GM21367 (cell line): ENCODE measurements at regions not wholly inside any gene's neighbourhood (a gene's known extent, or its start where the extent isn't known, plus 50 kb on each side); places are given as distances from the start of the nearest gene placed in this dataset.

Experiments used
- ATAC-seq: cut with Tn5 transposase; IDR thresholded peaks from one replicate; pipeline ENCODE4 v1.9.1; 2021; ENCODE audit not compliant: unreplicated experiment

DNA sequence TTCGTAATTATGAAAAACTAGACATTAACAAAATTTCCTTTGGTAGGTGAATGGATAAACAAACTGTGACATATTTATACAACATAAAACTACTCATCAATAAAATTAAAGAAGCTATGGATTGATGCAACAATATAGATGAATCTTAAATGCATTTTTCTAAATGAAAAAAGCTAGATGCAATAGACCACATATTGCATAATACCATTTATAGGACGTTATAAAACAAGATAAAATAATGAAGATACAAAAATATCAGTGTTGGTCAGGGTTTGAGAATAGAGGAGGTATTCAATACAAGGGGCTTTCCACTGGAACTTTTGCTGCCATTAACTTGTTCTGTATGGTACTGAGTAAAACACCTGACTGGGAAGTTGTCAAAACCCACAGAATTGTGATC, 314.4 kb downstream of the GRB14 start:
- no peak for ATAC-seq

DNA sequence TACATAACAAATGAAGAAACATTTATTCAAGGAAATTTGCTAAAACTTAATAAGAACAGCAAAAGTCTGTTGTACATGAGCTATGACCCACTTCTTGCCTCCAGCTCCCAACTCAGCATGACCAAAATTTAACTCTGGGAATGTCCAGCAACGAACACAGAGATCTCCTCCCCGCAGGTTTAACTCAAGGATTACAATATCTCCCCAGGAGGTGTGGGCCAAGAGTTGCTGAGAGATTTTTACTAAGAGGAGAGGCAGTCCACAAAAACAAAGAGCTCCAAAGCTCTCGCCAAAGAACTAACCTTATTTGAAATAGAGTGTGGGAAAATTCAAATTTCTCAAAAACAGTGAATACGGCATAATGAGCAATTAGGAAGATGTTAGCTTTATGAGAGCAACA, 318.5 kb downstream of the GRB14 start:
- ATAC-seq: no peak

DNA sequence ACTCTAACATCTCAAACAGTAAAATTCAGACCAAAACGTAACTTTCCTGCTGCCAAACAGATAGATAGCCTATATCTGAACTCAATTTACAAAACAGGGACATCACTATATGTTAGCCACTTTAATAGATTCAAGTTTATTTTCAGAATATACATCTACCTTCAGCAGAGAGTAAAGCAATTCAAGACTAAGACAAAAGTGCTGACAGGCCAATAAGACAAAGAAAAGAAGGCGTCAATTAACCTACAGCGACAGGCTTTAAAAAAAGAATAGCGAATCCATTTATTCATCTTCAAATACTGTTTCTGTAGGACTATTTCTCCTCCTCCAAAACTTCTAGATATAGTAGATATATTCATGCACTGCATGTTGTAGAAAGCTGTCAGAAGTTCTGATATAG, 333.0 kb downstream of the GRB14 start:
- ATAC-seq: no peak

DNA sequence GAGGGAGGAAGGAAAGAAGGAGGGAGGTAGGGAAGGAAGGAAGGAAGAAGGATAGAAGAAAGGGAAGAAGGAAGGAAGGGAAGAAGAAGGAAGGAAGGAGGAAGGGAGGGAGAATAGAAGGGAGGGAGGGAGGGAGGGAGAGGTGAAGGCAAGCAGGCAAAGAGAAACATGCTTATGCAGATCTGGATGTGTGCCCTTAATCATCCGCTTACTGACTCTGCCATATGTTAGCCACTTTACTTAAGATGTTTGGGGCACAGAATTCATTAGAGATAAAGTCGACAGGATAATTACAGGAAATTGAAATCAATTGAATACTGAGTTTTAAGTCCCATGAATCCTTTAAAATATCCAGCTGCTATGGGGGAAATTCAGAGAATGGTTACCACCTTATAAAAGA, 334.2 kb downstream of the GRB14 start:
- ATAC-seq: no peak

DNA sequence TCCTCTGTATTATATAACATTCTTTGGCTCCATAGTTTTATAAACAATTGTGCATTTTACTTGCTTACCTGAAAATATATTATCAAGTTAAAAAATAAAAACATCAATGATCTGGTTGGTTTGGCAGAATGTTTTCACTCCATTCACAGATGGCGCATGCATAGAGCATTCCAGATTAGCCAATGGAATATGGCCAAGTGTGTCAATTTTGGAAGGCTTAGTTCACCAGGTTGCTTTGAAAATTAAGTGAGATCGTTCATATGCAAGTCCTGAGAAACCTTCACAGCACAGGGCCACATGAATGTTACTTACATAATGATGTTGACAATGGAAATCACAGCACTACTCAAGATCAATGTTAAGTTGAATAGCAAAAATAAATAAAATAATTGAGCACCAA, 335.7 kb downstream of the GRB14 start:
- no peak for ATAC-seq

DNA sequence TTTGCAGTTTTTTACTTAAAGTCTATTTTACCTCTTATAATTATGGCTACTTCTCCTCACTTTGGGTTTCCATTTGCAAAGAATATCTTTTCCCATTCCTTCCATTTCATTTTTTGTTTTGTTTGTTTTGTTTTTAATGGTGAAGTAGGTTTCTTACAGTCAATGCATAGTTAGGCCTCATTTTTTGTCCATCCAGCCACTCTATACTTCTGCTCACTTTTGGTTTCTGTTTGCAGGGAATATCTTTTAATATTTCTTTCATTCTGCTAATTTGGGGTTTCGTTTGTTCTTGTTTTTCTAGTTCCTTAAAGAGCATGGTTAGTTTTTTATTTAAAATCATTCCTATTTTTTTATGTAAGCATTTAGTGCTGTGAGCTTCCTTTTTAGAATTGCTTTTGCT, 339.4 kb downstream of the GRB14 start:
- no peak for ATAC-seq

DNA sequence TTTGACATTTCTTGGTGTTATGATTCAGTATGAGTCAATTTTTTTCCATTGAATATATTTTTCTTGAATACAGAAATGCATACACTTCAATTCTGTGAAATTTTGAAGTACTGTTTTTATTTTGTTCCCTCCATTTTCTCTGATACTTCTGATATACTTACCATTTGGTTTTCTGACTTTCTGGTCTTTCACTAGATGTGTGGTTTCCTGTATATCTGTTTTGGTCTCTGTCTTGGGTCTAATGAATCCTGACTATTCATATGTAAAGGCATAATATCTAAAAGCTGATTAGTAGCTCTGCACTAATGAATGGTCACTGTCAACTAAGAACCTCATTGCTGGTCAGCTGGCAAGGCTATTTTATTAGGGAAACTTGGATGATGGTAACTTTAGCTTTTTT, 345.6 kb downstream of the GRB14 start:
- ATAC-seq: no peak

DNA sequence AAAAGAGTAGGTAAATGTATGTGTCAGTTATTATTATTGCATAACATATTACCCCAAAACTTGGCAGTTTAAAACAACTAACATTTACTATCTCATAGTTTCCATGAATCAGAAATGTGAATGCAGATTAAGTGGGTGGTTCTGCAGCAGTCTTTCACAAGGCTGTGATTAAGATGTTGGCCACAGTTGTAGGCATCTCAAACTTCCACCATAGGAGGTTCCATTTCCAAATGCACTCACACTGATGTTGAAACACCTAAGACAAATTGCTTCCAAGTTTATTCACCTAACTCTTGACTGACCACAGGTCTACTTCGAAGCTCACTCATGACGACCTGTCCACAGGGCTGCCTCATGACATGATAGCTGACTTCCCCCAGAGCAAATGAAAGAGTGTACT, 360.8 kb downstream of the GRB14 start:
- no peak for ATAC-seq

DNA sequence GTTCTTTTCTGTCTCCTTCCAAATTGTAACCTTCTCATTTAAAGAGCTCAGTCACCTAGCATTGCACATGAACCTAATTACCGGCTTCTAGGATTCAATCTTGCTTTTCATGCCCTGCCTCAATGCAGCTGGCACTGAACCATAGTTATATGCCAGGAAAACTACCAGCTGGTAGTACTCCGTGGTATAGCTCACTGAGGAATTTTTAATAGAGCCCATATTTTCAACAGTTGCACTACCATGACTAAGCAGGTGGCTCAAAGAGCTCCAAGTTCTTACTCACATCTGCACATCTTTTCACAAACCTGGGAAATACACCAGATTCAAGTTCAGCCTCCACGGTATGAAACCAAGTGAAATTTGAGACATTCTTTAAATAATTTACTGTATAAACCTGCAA, 363.5 kb downstream of the GRB14 start:
- ATAC-seq: no peak

DNA sequence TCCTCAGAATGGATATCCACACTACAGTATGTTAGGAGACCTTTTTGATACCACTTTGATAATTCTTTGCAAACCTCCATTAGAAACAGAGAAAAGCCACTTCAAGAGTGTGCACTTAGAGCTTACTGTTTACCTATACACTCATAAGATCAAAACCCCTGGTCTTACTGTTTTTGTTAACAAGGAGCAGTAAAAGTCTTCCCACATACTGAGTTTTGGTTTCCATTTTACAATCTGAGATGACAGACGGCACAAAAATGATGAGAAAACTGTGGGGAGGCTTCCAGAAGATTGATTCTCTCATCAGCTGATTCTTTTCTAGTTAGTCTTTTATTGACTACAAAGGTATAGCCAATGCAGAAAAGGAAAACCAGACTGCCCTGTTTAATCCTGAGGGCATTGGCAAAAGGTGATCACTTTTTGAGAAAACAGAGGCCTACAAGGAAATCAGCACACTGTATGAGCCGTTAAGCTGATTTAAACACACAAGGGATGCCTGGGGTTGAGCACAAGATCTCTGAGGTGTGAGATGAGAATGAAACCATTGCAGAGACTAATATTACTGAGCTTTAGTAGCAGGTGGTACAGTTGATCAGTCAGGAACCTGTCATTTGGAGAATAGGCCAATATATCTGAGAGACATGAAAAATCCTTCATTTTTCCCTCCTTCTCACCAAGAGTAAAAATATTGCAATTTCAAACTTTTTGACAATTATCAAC, 368.6 kb downstream of the GRB14 start:
- peak; percentile 81 for ATAC-seq

DNA sequence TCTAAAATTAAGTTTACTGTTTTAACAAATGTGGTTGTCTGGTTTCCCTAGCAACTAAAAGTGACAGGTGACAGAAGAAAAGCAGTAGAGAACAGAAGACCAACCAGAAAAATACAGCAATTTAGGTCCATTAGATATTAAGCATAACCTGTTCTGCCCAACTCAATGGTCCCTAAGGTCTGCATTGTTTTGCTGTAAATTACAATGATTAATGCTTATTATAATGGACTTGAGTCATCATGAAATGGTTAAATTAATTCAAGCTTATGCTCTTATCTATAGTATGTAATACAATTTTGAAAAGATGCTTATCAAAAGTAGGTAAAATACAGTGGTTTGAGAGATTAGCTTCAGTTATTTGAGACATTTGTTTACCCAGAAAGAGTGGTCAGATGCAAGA, 378.0 kb downstream of the GRB14 start:
- ATAC-seq: no peak

DNA sequence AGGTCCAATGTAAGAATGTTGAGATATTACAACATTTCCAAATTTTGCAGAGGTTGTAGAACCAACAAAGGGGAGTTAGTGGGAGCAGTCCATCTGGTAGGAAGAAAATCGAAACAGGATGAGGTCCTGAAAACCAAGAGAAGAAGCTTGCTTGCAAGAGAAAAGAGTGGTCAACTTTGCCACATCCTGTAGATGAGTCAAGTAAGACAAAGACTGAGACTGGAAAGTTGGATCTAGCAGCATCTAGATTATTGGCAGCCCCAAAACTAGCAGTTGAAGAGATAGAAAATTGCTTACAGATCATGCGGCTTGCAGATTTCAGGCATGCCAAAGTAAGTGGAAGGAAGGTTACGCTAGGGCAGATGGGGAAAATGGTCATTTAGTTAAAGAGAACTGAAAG, 378.9 kb downstream of the GRB14 start:
- no peak for ATAC-seq

DNA sequence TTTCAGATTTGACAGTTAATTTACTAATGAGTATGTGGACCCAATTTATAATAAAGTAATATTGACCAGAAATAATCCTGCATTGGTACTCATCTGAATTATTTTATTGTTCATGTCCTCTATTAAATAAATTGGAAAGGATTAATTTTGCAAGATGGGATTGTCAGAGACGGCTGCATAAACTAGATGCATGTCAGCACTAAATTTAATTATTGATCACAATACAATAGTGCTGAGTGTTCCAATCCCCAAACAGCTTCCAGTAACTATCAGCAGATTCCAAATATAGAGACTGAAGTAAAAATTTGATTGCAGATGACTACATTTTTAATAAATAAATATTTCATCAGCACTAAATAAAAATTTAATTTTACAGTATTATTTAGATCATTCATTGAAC, 387.2 kb downstream of the GRB14 start:
- ATAC-seq: no peak

DNA sequence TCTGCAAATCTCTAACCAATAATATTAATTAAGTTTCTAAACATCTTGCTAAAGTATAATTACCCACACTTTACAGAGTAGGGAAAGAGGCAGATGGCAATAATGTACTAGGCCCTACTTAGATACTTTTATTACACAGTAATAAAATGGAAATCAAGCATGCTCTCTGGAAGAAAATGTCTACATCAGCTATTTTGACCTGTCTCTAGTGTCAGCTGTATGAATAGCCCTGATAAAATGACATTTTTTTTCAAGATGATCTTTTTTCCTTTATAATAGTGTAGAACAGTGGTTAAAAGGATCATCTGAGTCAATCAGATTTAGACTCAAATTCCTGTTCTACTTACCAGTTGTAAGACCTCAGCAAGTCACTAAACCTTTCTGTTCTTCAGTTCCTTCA, 397.3 kb downstream of the GRB14 start:
- no peak for ATAC-seq

DNA sequence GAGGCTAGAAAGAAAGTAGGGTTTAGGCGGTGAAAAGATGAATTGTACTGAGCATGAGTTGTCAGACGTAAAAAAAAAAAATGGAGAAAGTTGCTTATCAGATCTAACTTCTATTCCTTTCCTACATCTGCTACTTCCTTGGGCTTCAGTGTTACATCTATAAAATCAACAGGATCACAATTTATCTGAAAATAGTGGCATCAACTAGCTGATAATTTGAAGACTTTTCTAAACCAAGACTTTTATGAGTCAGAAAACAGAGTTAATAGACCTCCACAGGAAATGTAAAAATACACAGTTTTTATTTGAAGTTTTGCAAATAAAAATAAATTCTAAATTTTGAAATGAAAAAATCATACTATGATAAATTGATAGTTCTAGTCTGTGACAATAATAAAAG, 399.8 kb downstream of the GRB14 start:
- no peak for ATAC-seq

DNA sequence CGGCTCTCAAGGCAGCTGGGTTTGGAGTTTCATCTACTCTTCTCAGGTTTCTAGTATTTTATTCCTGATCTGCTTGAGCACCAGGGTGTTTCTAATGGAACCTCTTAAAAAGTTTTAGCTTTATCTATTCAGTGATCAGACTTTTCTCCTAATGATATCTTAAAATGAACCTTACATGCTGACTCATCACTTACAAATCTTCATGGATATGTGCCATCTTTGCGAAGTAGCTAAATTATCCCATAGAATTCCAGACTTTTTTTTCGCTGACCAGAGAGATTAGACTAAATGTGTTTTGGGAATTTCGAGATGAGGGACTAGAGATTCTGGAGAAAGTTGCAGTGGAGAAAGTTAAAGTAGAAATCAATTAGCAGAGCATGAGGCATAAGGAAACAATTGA, 401.0 kb downstream of the GRB14 start:
- ATAC-seq: no peak

DNA sequence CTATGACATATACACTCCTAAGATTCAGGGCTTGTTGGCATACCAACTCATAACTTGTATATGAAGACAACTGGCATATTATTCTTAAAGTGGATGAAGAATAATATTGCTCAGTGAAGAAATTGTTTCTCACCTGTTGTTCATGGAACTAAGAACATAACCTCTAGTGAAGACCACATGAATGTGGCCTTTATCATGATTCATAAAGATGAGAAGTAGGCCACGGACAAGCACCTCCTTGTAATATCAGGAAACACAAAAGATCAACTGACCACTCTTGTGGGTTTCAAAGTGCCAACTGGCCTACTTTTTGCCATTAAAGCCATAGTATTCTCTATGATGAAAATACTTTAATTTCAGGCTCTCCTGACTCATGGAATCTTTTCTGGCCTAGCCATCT, 407.4 kb downstream of the GRB14 start:
- ATAC-seq: no peak

DNA sequence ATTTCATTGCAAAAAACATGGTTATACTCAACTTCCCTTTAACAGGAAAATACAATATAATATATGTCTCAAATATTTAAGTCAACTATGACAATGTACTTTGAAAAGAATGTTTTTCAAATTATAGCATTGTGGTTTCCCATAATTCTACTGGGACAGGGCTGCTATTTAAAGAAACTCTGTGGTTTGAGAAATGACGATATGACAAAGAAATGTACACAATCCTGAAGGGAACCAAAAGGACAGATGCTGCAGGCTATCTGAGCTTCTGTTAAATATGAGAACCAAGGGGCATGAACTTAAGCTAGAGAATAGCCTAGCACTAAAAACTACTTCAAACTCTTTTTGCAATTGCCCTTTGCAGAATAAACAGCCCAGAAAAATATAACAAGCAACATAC, 415.9 kb downstream of the GRB14 start:
- ATAC-seq: no peak

DNA sequence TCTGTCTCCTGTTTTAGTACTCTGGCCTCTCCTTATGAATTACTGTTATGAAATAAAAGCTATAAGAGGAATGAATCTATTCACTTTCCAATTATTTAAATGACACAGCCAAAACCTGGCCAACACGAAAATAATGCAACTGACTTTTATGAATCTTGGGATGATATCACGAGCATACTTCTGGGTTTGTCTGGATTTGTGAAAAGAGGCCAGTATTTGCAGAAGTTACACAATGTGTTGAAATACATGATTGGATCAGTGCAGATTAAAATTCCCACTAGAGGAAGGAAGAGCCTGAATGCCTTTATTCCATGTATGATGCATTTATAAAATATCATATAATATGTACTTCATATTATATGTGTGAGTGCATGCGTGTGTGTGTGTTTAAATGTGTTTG, 418.2 kb downstream of the GRB14 start:
- no peak for ATAC-seq

DNA sequence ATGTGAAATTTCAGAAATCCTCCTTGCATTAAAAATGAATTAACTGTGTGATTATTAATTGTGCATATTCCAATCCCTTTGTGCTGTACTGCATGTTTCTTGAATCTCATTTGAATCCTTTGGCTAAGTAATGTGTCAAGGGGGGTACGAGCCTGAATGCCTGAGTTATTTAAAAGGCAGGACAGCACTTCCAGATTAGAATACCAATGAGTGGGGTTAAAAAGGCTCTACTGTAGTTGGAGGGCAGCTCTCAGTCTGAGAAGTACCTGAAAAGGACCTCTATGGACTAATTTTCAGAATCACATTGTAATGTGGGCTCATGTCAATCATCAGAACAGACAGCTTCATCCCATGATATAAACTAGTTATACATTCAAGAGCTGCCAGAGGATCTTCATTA, 423.0 kb downstream of the GRB14 start:
- ATAC-seq: no peak

DNA sequence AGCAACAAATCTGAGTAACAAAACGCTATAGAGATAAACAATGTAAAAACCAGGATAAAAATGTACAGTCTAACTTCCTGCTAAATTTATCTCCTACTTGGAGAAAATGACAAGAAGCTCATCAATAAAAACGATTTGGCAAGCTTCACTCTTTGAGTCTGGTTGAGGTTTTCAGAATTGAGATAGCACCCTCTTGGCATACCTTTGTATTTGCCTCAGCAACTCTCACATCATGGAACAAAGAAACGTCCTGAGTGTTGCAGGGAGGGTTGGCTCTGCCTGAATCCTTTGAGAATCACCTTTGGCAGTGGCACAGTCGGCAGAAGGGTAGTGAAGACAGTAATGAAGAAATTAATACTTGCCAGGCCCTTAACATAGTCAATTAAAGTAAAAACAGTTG, 430.6 kb downstream of the GRB14 start:
- ATAC-seq: no peak

DNA sequence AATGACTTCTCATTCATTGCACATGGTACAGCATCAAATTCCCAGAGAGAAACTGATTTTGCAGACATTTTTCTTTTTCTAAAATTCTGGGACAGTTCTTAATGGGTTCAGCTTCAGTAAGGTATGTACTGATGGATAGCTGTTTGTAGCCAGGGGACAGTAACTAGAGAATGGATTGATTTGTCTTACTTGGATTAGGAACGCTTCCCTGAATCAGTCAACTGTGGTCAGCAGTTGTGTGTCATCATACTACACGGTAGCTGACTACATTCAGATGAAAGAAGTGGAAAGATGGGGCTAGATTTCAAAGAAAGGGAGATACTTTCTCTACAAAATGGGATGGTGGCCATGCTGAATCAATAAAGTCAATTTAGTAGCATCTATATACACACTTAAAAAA, 431.4 kb downstream of the GRB14 start:
- ATAC-seq: no peak

DNA sequence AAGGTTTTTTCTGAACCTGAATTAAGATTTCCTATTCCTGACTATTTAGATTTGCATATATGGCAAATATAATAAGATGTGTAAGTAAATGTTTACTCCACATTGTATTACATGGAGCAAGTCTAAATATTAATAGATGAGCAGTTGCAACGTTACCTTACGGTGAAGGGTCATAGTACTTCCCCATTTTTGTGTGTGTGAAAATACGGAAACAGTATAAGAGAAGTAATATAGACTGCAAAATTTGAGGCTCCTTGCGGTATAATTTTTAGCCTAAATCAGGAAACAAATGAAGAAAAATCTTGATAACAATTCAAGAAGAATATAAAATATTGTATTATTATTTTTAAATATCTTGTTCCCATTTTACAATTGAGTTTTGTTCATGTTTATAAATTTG, 434.2 kb downstream of the GRB14 start:
- no peak for ATAC-seq

DNA sequence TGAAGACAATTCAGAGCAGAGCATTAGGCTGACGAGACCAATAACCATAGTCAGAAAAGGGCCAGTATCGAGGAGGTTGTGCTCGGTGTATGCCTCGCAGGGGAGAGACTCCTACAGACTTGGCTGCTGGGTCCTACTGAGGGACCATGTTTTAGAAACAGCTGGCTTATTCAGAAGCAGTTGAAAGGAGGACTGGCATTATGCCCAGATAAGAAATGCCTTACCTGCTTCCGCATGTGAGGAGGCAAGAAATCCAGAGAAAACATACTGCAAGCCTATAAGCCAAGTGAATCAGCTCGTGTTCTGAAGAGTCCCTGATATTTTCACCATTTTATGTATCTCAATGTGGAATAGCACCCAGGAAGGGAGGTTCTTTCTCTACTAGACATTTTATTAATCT, 434.7 kb downstream of the GRB14 start:
- no peak for ATAC-seq
